ENCODE measurements at regions not wholly inside any gene's neighbourhood (a gene's known extent, or its start where the extent isn't known, plus 50 kb on each side); places are given as distances from the start of the nearest gene placed in this dataset.

DNA sequence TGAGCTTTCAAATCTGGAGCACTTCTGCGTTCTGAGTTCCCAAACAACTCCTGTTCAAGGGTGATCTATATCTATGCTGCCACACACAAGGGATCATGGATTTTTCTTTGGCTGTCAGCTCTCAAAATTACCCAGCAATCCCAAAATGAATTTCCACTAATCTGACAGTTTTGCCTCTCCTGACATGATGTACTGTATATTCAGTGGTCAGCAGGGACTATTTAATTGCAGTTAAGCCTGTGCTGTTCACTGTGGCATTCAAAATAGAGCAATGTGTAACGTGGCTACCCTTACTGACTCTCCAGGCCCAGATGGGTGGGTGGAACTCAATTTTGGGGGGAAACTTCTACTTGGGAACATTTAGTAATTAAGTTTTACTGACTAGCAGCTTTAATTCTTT lies 283.8 kb upstream of the TSHZ2 start:
- CTCF ChIA-PET = no interaction called here
- Histone ChIP-seq H3K4me3 (ENCODE audit: low read depth, low read length, poor library complexity, severe bottlenecking) (no peak overlapping the region), H3K9me3 (ENCODE audit: low read depth, low read length, poor library complexity, severe bottlenecking) (no peaks in the 10 kb centered on the region), H3K27ac (ENCODE audit: low read depth, low read length, poor library complexity, severe bottlenecking) (no peak overlapping the region), H3K27me3 (replicated peaks; ENCODE audit: insufficient read depth, low read depth, low read length, poor library complexity) (no peaks in the 10 kb centered on the region), H3K4me1 (ENCODE audit: insufficient read depth, low read length, poor library complexity, severe bottlenecking) (no peaks in the 10 kb centered on the region), H3K36me3 (ENCODE audit: insufficient read depth, low read length, poor library complexity, severe bottlenecking) (no peaks in the 10 kb centered on the region)
- no TSS peak for BruUV-seq (replicated peaks)
- no peak for DNase-seq (ENCODE audit: low spot score)
- no peak for TF ChIP-seq EZH2 (IDR thresholded peaks at IDR 0.05; ENCODE audit: borderline replicate concordance, low read depth, low read length, poor library complexity, severe bottlenecking)
- TF ChIP-seq, protein P1, sequence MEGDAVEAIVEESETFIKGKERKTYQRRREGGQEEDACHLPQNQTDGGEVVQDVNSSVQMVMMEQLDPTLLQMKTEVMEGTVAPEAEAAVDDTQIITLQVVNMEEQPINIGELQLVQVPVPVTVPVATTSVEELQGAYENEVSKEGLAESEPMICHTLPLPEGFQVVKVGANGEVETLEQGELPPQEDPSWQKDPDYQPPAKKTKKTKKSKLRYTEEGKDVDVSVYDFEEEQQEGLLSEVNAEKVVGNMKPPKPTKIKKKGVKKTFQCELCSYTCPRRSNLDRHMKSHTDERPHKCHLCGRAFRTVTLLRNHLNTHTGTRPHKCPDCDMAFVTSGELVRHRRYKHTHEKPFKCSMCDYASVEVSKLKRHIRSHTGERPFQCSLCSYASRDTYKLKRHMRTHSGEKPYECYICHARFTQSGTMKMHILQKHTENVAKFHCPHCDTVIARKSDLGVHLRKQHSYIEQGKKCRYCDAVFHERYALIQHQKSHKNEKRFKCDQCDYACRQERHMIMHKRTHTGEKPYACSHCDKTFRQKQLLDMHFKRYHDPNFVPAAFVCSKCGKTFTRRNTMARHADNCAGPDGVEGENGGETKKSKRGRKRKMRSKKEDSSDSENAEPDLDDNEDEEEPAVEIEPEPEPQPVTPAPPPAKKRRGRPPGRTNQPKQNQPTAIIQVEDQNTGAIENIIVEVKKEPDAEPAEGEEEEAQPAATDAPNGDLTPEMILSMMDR (conservative IDR thresholded peaks at IDR 0.05; ENCODE audit: low read depth, low read length) = no peak
- intact Hi-C loops (cut with micrococcal nuclease; ENCODE audit: unreplicated experiment) = no loop called here
- POLR2A ChIA-PET (ENCODE audit: low non-redundant PET) = no interaction called here

DNA sequence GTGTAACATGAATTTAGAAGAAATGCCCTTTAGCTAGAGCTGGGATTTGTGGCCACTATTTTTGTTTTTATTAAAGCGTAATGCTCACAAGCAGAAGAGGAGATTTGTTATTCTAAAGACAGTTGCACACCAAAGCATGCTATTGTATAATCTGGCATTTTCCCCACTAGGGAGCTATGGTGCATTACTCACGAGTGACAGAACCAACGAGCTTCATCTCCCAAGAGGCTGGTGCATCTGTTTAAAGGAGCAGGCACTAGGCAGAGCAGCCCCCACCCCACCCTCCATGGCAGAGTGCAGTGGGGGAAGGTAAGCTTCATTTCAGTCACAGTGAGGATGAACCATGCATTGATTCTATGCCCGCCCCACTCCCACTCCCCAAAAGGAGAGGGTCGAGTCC lies 287.3 kb upstream of the TSHZ2 start:
- no peak for DNase-seq (ENCODE audit: low spot score)
- no peaks in the 10 kb centered on the region for H3K9me3 ChIP-seq (ENCODE audit: low read depth, low read length, poor library complexity, severe bottlenecking)
- H3K4me1 ChIP-seq (ENCODE audit: insufficient read depth, low read length, poor library complexity, severe bottlenecking) = no peaks in the 10 kb centered on the region
- no peaks in the 10 kb centered on the region for H3K36me3 ChIP-seq (ENCODE audit: insufficient read depth, low read length, poor library complexity, severe bottlenecking)
- ChIA-PET CTCF (no interaction called here), POLR2A (ENCODE audit: low non-redundant PET) (no interaction called here)
- TF ChIP-seq EZH2 (IDR thresholded peaks at IDR 0.05; ENCODE audit: borderline replicate concordance, low read depth, low read length, poor library complexity, severe bottlenecking) = no peak
- TF ChIP-seq, protein P1 (conservative IDR thresholded peaks at IDR 0.05; ENCODE audit: low read depth, low read length) = no peak
- no peak overlapping the region for H3K4me3 ChIP-seq (ENCODE audit: low read depth, low read length, poor library complexity, severe bottlenecking)
- intact Hi-C loops (cut with micrococcal nuclease; ENCODE audit: unreplicated experiment) = no loop called here
- H3K27ac ChIP-seq (ENCODE audit: low read depth, low read length, poor library complexity, severe bottlenecking) = no peak overlapping the region
- no peaks in the 10 kb centered on the region for H3K27me3 ChIP-seq (replicated peaks; ENCODE audit: insufficient read depth, low read depth, low read length, poor library complexity)
- BruUV-seq (replicated peaks) = no TSS peak

DNA sequence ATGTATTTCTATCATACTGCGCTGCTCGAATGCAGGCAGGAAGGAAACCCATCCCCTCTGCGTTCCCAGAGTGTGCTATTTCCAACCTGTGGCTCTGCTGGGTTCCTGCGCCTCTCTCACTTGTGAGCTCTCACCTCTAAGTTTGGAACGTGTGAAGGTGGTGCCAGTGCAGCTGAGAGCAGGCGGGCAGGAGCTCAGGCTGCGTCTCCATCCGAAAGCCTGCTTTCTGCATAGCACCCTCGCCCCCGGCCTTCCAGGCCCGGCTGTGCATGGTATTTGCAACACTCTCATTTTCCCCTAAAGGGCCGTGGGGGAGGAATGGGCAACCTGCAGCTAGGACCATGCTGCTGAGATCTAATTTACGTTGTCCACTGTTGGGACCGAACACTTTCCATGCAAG lies 288.0 kb upstream of the TSHZ2 start:
- BruUV-seq (replicated peaks) = no TSS peak
- TF ChIP-seq, protein P1 (conservative IDR thresholded peaks at IDR 0.05; ENCODE audit: low read depth, low read length) = no peak
- no peak for TF ChIP-seq EZH2 (IDR thresholded peaks at IDR 0.05; ENCODE audit: borderline replicate concordance, low read depth, low read length, poor library complexity, severe bottlenecking)
- Histone ChIP-seq H3K36me3 (ENCODE audit: insufficient read depth, low read length, poor library complexity, severe bottlenecking) (no peaks in the 10 kb centered on the region), H3K4me1 (ENCODE audit: insufficient read depth, low read length, poor library complexity, severe bottlenecking) (no peaks in the 10 kb centered on the region), H3K27ac (ENCODE audit: low read depth, low read length, poor library complexity, severe bottlenecking) (no peak overlapping the region), H3K27me3 (replicated peaks; ENCODE audit: insufficient read depth, low read depth, low read length, poor library complexity) (no peaks in the 10 kb centered on the region), H3K4me3 (ENCODE audit: low read depth, low read length, poor library complexity, severe bottlenecking) (no peak overlapping the region), H3K9me3 (ENCODE audit: low read depth, low read length, poor library complexity, severe bottlenecking) (no peaks in the 10 kb centered on the region)
- ChIA-PET CTCF (no interaction called here), POLR2A (ENCODE audit: low non-redundant PET) (no interaction called here)
- no peak for DNase-seq (ENCODE audit: low spot score)
- intact Hi-C loops (cut with micrococcal nuclease; ENCODE audit: unreplicated experiment) = no loop called here
